ENCODE measurements at regions not wholly inside any gene's neighbourhood (a gene's known extent, or its start where the extent isn't known, plus 50 kb on each side); places are given as distances from the start of the nearest gene placed in this dataset.
A peak's percentile ranks its signal among the peaks of the same experiment; 100 is the strongest.

DNA sequence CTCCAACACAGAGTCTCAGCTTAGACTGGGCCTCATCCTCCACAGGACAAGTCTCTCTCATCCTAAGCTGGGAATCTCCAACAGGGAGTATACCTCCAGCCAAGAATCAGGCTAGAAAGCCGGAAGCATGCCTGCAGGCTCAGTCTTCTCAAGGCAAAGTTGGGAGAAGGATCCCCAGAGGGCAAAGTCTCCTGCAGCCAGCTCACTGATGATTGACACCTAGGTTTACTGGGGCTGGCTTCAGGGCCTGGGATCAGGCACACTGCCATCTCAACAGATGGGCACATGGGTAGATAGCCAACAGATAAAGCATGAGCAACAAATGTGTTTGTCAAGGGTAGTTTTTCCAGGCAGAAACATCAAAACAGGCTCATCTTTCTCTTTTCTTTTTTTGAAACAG, 56.1 kb upstream of the TOX3 start:
- no peak overlapping the region for H3K27ac ChIP-seq (ENCODE audit: low read depth in 1 of 2, low read length in 1 of 2)

DNA sequence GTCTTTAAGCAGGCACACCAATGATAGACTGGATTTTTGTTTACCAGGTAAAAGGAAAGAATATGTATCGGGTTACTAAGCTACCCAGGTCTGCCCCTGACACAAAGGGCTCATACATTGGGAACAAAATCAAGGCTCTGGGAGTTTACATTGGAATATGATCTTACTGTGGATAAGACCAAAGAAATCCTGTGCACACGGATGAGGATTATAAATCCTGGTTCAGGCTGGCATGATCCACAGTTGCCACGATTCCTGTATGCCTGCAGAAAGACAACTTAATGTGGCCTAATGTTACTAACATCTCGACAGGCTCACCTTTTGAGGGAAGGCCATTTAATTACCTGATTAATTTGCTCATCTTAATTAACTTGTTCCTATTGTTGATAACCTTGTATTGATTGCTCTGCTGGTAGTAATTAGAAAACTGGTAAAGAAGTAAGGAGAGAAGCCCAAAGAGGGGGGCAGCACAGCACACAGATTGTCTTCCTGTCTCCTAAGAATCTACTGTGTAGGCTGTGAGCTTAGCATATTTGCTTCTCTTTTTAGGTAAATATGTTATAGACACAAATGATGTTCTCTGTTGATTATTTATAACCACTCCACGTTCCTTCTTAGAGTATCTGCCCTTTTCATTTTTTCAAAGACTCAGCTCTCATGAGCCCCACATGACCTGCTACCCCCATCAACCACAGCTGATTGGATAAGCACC, 51.0 kb upstream of the TOX3 start:
- WGBS, 2 donors: 60 to 71% methylated on average over 5 of the region's 5 CpGs
- H3K27ac ChIP-seq (ENCODE audit: low read depth in 1 of 2, low read length in 1 of 2): no peak overlapping the region

More for the DNA sequence above, 56.1 kb upstream of the TOX3 start:
- Histone ChIP-seq H3K9me3 (ENCODE audit: control insufficient read depth in 4 of 4, insufficient read depth in 3 of 4, low read length in 3 of 4) (no peaks in the 10 kb centered on the region), H3K4me1 (ENCODE audit: control insufficient read depth in 5 of 5, insufficient read depth in 5 of 5, low read length in 5 of 5) (no peaks in the 10 kb centered on the region), H3K9ac (ENCODE audit: insufficient read depth in 1 of 2, low read length in 2 of 2) (no peak overlapping the region), H3K36me3 (ENCODE audit: control insufficient read depth in 4 of 4, insufficient read depth in 4 of 4, low read length in 4 of 4) (no peaks in the 10 kb centered on the region), H3K4me3 (no peak overlapping the region), H3K27me3 (ENCODE audit: control insufficient read depth in 3 of 3, insufficient read depth in 3 of 3, low read length in 2 of 3) (no peaks in the 10 kb centered on the region)
- ATAC-seq (ENCODE audit: insufficient read depth, low FRiP score) (no peak), DNase-seq (no peak)
- 65 to 88% methylated on average over 1 of the region's 1 CpG for WGBS, 2 donors
- TF ChIP-seq, protein P1, sequence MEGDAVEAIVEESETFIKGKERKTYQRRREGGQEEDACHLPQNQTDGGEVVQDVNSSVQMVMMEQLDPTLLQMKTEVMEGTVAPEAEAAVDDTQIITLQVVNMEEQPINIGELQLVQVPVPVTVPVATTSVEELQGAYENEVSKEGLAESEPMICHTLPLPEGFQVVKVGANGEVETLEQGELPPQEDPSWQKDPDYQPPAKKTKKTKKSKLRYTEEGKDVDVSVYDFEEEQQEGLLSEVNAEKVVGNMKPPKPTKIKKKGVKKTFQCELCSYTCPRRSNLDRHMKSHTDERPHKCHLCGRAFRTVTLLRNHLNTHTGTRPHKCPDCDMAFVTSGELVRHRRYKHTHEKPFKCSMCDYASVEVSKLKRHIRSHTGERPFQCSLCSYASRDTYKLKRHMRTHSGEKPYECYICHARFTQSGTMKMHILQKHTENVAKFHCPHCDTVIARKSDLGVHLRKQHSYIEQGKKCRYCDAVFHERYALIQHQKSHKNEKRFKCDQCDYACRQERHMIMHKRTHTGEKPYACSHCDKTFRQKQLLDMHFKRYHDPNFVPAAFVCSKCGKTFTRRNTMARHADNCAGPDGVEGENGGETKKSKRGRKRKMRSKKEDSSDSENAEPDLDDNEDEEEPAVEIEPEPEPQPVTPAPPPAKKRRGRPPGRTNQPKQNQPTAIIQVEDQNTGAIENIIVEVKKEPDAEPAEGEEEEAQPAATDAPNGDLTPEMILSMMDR (IDR thresholded peaks at IDR 0.05; ENCODE audit: control extremely low read depth, extremely low read depth): no peak

DNA sequence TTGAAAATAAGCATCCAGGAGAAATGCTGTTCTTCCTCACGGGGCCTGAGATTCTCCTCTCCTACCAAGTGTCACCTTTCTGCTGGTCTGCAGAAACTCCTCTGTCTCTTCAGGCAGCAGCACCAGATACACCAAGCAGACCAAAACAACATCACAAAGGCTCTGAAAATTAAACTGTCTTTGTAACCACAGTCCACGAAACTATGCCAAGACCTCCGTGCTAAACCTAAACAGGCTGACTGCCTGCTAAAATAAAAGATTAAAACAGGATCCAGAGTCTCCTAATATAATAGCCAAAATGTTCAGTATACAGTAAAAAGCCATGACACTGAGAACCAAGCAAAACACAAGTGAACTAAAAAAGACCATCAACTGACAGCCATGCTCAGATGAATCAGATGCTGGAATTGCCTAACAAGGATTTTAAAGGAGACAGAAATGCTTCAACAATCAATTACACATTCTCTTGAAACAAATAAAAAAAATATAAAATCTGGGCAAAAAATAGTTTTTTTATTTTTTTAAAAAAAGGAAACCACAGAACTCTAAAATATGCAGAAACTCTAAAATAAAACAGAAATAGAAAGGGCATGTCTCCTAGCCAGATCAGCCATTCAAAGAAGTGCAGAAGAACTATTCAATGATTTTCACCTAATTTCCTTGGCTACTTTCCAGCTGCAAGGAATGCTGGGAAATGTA, 50.3 kb upstream of the TOX3 start:
- Histone ChIP-seq H3K27me3 (ENCODE audit: control insufficient read depth in 3 of 3, insufficient read depth in 3 of 3, low read length in 2 of 3) (no peaks in the 10 kb centered on the region), H3K27ac (ENCODE audit: low read depth in 1 of 2, low read length in 1 of 2) (no peak overlapping the region), H3K36me3 (ENCODE audit: control insufficient read depth in 4 of 4, insufficient read depth in 4 of 4, low read length in 4 of 4) (no peaks in the 10 kb centered on the region), H3K9ac (ENCODE audit: insufficient read depth in 1 of 2, low read length in 2 of 2) (no peak overlapping the region), H3K9me3 (ENCODE audit: control insufficient read depth in 4 of 4, insufficient read depth in 3 of 4, low read length in 3 of 4) (peaks cover 0 to 1% (median 0%) of the 10 kb centered on the region in 4 donors), H3K4me3 (no peak overlapping the region), H3K4me1 (ENCODE audit: control insufficient read depth in 5 of 5, insufficient read depth in 5 of 5, low read length in 5 of 5) (peaks cover 0 to 8% (median 0%) of the 10 kb centered on the region in 5 donors)
- DNase-seq (peak in 2 of 3 donors; percentile 26 to 63), ATAC-seq (ENCODE audit: insufficient read depth, low FRiP score) (no peak)
- TF ChIP-seq, protein P1 (IDR thresholded peaks at IDR 0.05; ENCODE audit: control extremely low read depth, extremely low read depth): no peak
- WGBS, 2 donors: 70 to 81% methylated on average over 3 of the region's 3 CpGs

More for the DNA sequence above, 51.0 kb upstream of the TOX3 start:
- peak in 2 of 3 donors; percentile 20 to 66 for DNase-seq
- Histone ChIP-seq H3K36me3 (ENCODE audit: control insufficient read depth in 4 of 4, insufficient read depth in 4 of 4, low read length in 4 of 4) (no peaks in the 10 kb centered on the region), H3K27me3 (ENCODE audit: control insufficient read depth in 3 of 3, insufficient read depth in 3 of 3, low read length in 2 of 3) (no peaks in the 10 kb centered on the region), H3K9ac (ENCODE audit: insufficient read depth in 1 of 2, low read length in 2 of 2) (no peak overlapping the region), H3K4me1 (ENCODE audit: control insufficient read depth in 5 of 5, insufficient read depth in 5 of 5, low read length in 5 of 5) (peaks cover 0 to 2% (median 0%) of the 10 kb centered on the region in 5 donors), H3K4me3 (no peak overlapping the region), H3K9me3 (ENCODE audit: control insufficient read depth in 4 of 4, insufficient read depth in 3 of 4, low read length in 3 of 4) (peaks cover 0 to 1% (median 0%) of the 10 kb centered on the region in 4 donors)
- TF ChIP-seq, protein P1 (IDR thresholded peaks at IDR 0.05; ENCODE audit: control extremely low read depth, extremely low read depth): no peak
- no peak for ATAC-seq (ENCODE audit: insufficient read depth, low FRiP score)
